Astrocyte (in vitro differentiated cells and primary cell): ENCODE measurements at regions not wholly inside any gene's neighbourhood (a gene's known extent, or its start where the extent isn't known, plus 50 kb on each side); places are given as distances from the start of the nearest gene placed in this dataset.
A peak's percentile ranks its signal among the peaks of the same experiment; 100 is the strongest.

ENCODE experiments used
- DNase-seq: peaks from one replicate; pipeline ENCODE4 v3.0.0-alpha.2; 2010; ENCODE audit warnings: low read depth
- FAIRE-seq: peaks from 2 replicates; lab custom pipeline; 2011; peaks lifted over from hg19 to GRCh38; lab: Jason Lieb, UNC
- H2AFZ ChIP-seq: 2 replicates; pipeline ENCODE4 v1.6.0; 2012; ENCODE audit warnings: low read depth, low read length, inconsistent platforms
- H3K27ac ChIP-seq: 2 replicates; pipeline ENCODE4 v1.5.1; 2011; ENCODE audit warnings: low read depth, low read length, inconsistent platforms
- H3K27me3 ChIP-seq: 2 replicates; pipeline ENCODE4 v1.6.0; 2011; ENCODE audit warnings: low read length, inconsistent platforms; ENCODE audit not compliant: insufficient read depth
- H3K36me3 ChIP-seq: 2 replicates; pipeline ENCODE4 v1.5.1; 2011; ENCODE audit warnings: low read length, inconsistent platforms; ENCODE audit not compliant: insufficient read depth
- H3K4me1 ChIP-seq: 2 replicates; pipeline ENCODE4 v1.5.1; 2011; ENCODE audit warnings: low read length, inconsistent platforms; ENCODE audit not compliant: insufficient read depth
- H3K4me2 ChIP-seq: 2 replicates; pipeline ENCODE4 v1.6.0; 2012; ENCODE audit warnings: low read length, inconsistent platforms
- H3K4me3 ChIP-seq: 2 replicates; pipeline ENCODE4 v1.5.1; 2011; ENCODE audit warnings: low read depth, mild to moderate bottlenecking, low read length, inconsistent platforms; ENCODE audit not compliant: insufficient read depth
- H3K79me2 ChIP-seq: 2 replicates; pipeline ENCODE4 v1.6.0; 2012; ENCODE audit warnings: mild to moderate bottlenecking, low read length, inconsistent platforms; ENCODE audit not compliant: insufficient read depth
- H3K9ac ChIP-seq: 2 replicates; pipeline ENCODE4 v1.6.0; 2012; ENCODE audit warnings: mild to moderate bottlenecking, low read length, inconsistent platforms
- H3K9me3 ChIP-seq: 2 replicates; pipeline ENCODE4 v1.5.1; 2012; ENCODE audit warnings: low read depth, mild to moderate bottlenecking, low read length, inconsistent platforms; ENCODE audit not compliant: insufficient read depth
- H4K20me1 ChIP-seq: 2 replicates; pipeline ENCODE4 v1.6.0; 2012; ENCODE audit warnings: low read length, inconsistent platforms; ENCODE audit not compliant: insufficient read depth
- H3K27ac Mint-ChIP-seq: one replicate; pipeline ENCODE4 v1.8.0; 2021; ENCODE audit warnings: mild to moderate bottlenecking, mixed read lengths; ENCODE audit not compliant: unreplicated experiment
- H3K27me3 Mint-ChIP-seq: one replicate; pipeline ENCODE4 v1.8.0; 2021; ENCODE audit warnings: low read depth, mixed read lengths; ENCODE audit not compliant: unreplicated experiment
- H3K36me3 Mint-ChIP-seq: one replicate; pipeline ENCODE4 v1.8.0; 2021; ENCODE audit warnings: low read depth, mixed read lengths; ENCODE audit not compliant: unreplicated experiment
- H3K4me1 Mint-ChIP-seq: one replicate; pipeline ENCODE4 v1.8.0; 2021; ENCODE audit warnings: low read depth, mixed read lengths; ENCODE audit not compliant: unreplicated experiment
- H3K4me3 Mint-ChIP-seq: one replicate; pipeline ENCODE4 v1.8.0; 2021; ENCODE audit warnings: mild to moderate bottlenecking, moderate library complexity, mixed read lengths; ENCODE audit not compliant: unreplicated experiment
- H3K9me3 Mint-ChIP-seq: one replicate; pipeline ENCODE4 v1.8.0; 2021; ENCODE audit warnings: mild to moderate bottlenecking, mixed read lengths; ENCODE audit not compliant: unreplicated experiment
- EZH2 ChIP-seq: IDR thresholded peaks from 2 replicates; pipeline ENCODE4 v1.6.1; 2012; ENCODE audit warnings: mild to moderate bottlenecking, low read length, inconsistent platforms; ENCODE audit not compliant: insufficient read depth
- TF ChIP-seq, protein P1 (sequence below): IDR thresholded peaks from 2 replicates; pipeline ENCODE4 v1.5.1; 2011; ENCODE audit warnings: low read depth, mild to moderate bottlenecking, inconsistent platforms, low read length, moderate library complexity; ENCODE audit not compliant: insufficient read depth

DNA sequence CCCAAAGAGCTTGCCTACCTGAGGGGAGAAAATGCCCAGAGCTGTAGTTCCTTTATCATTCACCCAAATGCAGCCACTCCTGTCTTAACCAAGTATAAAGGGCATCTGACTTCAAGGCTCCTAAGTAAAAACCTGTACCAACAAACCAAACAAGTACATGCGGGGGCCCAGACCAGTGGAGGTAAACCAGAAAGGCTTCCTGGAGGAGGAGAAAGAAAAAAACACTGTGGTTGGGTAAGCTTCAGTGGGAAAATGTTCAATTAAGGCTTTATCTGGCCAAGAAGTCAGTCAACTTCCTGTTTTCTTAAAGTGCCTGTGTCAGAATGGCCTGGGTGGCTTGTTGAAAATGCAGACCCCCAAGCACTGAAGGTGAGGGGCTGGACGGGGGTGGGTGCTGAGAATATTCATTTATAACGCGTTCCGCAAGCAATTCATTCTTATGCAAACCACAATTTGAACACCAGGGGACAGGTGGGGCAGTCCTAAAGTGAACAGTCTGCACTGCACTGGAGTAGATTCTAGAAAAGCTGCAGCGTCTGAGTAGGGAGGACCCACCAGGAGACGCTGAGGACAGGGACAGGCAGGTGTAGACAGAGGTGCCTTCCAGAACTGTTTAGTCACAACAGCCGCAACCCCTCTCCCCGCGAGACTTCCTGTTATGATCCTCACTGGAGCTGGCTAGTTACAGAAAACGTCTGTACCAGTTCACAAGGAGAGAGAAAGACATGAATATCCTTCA, 467.1 kb downstream of the SOX9 start:
- Mint-ChIP-seq H3K36me3 (peaks cover 2% of the 10 kb centered on the region), H3K9me3 (no peaks in the 10 kb centered on the region), H3K4me1 (peaks cover 43% of the 10 kb centered on the region), H3K27me3 (no peaks in the 10 kb centered on the region), H3K27ac (peak overlapping the region; percentile 94), H3K4me3 (peak overlapping the region; percentile 76)
- peaks cover 86% of the 10 kb centered on the region for H3K79me2 ChIP-seq
- DNase-seq = peak; percentile 64
- peak overlapping the region; percentile 71 for H3K27ac ChIP-seq
- peak overlapping the region; percentile 86 for H3K4me2 ChIP-seq
- H4K20me1 ChIP-seq = peaks cover 72% of the 10 kb centered on the region
- H3K9me3 ChIP-seq = no peaks in the 10 kb centered on the region
- peaks cover 32% of the 10 kb centered on the region for H3K4me1 ChIP-seq
- H3K4me3 ChIP-seq = peak overlapping the region; percentile 48
- H2AFZ ChIP-seq = no peak overlapping the region
- FAIRE-seq = no peak
- TF ChIP-seq EZH2 = no peak
- TF ChIP-seq, protein P1, sequence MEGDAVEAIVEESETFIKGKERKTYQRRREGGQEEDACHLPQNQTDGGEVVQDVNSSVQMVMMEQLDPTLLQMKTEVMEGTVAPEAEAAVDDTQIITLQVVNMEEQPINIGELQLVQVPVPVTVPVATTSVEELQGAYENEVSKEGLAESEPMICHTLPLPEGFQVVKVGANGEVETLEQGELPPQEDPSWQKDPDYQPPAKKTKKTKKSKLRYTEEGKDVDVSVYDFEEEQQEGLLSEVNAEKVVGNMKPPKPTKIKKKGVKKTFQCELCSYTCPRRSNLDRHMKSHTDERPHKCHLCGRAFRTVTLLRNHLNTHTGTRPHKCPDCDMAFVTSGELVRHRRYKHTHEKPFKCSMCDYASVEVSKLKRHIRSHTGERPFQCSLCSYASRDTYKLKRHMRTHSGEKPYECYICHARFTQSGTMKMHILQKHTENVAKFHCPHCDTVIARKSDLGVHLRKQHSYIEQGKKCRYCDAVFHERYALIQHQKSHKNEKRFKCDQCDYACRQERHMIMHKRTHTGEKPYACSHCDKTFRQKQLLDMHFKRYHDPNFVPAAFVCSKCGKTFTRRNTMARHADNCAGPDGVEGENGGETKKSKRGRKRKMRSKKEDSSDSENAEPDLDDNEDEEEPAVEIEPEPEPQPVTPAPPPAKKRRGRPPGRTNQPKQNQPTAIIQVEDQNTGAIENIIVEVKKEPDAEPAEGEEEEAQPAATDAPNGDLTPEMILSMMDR = no peak
- H3K27me3 ChIP-seq = no peaks in the 10 kb centered on the region
- H3K36me3 ChIP-seq = no peaks in the 10 kb centered on the region
- peak overlapping the region; percentile 93 for H3K9ac ChIP-seq

GRCh38 chr17:72588561-72588960, 467.7 kb downstream of the SOX9 start:
- H3K27me3 ChIP-seq = no peaks in the 10 kb centered on the region
- no peaks in the 10 kb centered on the region for H3K9me3 Mint-ChIP-seq

More at GRCh38 chr17:72588561-72588960, 467.7 kb downstream of the SOX9 start:
- H3K36me3 Mint-ChIP-seq = peaks cover 2% of the 10 kb centered on the region
- H3K9me3 ChIP-seq = no peaks in the 10 kb centered on the region
- FAIRE-seq (no peak), DNase-seq (no peak)
- H3K27me3 Mint-ChIP-seq = no peaks in the 10 kb centered on the region
- peak overlapping the region; percentile 48 for H3K4me3 ChIP-seq
- H3K36me3 ChIP-seq = no peaks in the 10 kb centered on the region
- H3K79me2 ChIP-seq = peaks cover 80% of the 10 kb centered on the region
- TF ChIP-seq, protein P1 = no peak
- TF ChIP-seq EZH2 = no peak
- H3K4me1 Mint-ChIP-seq = peaks cover 41% of the 10 kb centered on the region
- peak overlapping the region; percentile 93 for H3K9ac ChIP-seq
- peak overlapping the region; percentile 94 for H3K27ac Mint-ChIP-seq
- H3K4me2 ChIP-seq = peak overlapping the region; percentile 86
- H3K4me1 ChIP-seq = peaks cover 32% of the 10 kb centered on the region
- peak overlapping the region; percentile 76 for H3K4me3 Mint-ChIP-seq
- peak overlapping the region; percentile 71 for H3K27ac ChIP-seq
- H2AFZ ChIP-seq = no peak overlapping the region
- H4K20me1 ChIP-seq = peaks cover 68% of the 10 kb centered on the region
